Right lobe of liver (tissue), 6 donors: ENCODE measurements at regions not wholly inside any gene's neighbourhood (a gene's known extent, or its start where the extent isn't known, plus 50 kb on each side); places are given as distances from the start of the nearest gene placed in this dataset.

Experiments used
- ATAC-seq, 4 donors: fragments of 200-7000 bp; cut with Tn5 transposase; one replicate each; pipeline ENCODE4 v1.9.1; 2020; ENCODE audit warnings: mild to moderate bottlenecking in 4 of 4, moderate library complexity in 4 of 4
- DNase-seq, 3 donors: peaks; one replicate each; pipeline ENCODE4 v3.0.0-alpha.2; 2020
- H3K27ac ChIP-seq, 3 donors: fragments of 200-600 bp; one replicate each; pipeline ENCODE4 v1.8.0; 2022
- H3K27me3 ChIP-seq, 2 donors: fragments of 200-600 bp; one replicate each; pipeline ENCODE4 v1.8.0; 2022
- H3K36me3 ChIP-seq, 4 donors: fragments of 200-600 bp; sonication (generic) in 1 of 4; one replicate each; pipeline versions ENCODE4 v1.5.1 to v1.8.0; 2017 to 2022; ENCODE audit warnings: control low read depth in 1 of 4
- H3K4me1 ChIP-seq, 4 donors: fragments of 200-600 bp; sonication (generic) in 1 of 4; one replicate each; pipeline versions ENCODE4 v1.5.1 to v1.8.0; 2017 to 2022; ENCODE audit warnings: control low read depth in 1 of 4
- H3K4me3 ChIP-seq, 3 donors: fragments of 200-600 bp; one replicate each; pipeline ENCODE4 v1.8.0; 2022
- H3K9me3 ChIP-seq, 4 donors: fragments of 200-600 bp; sonication (generic) in 1 of 4; one replicate each; pipeline versions ENCODE4 v1.5.1 to v1.8.0; 2017 to 2022; ENCODE audit warnings: control low read depth in 1 of 4
- CTCF ChIP-seq, 4 donors: fragments of 200-600 bp in 3 of 4; fragments of 450-650 bp in 1 of 4; IDR thresholded peaks; one replicate each; pipeline versions ENCODE4 v1.5.1 to v1.8.0; 2016 to 2022; ENCODE audit warnings: antibody characterized with exemption in 4 of 4, mild to moderate bottlenecking in 2 of 4
- POLR2A ChIP-seq: fragments of 450-650 bp; IDR thresholded peaks from one replicate; pipeline ENCODE4 v1.6.1; 2017; ENCODE audit warnings: antibody characterized with exemption, mild to moderate bottlenecking
- WGBS: methylation state at CpG from one replicate; pipeline ENCODE4 v1.1.6; 2018; ENCODE audit warnings: low coverage, low lambda C conversion rate; ENCODE audit not compliant: insufficient coverage; ENCODE audit errors: missing lambda C conversion rate; 5-methylcytosine and 5-hydroxymethylcytosine counted together
- intact Hi-C, 2 donors: fragments of 100-400 bp; cut with DNase I; formaldehyde crosslinking; loops; one replicate each; pipeline versions ENCODE4 v1.11.2 to v1.14.1; 2022
- donor health status: DM: no; HTN: yes; CAD: no.
- donor health status: DM: no; HTN: no; CAD: no.
- donor health status: DM: no; HTN: no; CAD: no.
- donor health status: DM: no; HTN: yes; CAD: no.
- donor health status: DM: no; HTN: yes; CAD: no.

GRCh38 chr2:164054651-164055050 lies 318.8 kb upstream of the FIGN start:
- Histone ChIP-seq H3K4me3 (no peak overlapping the region), H3K27me3 (no peaks in the 10 kb centered on the region), H3K36me3 (no peaks in the 10 kb centered on the region), H3K4me1 (no peaks in the 10 kb centered on the region), H3K27ac (no peak overlapping the region), H3K9me3 (no peaks in the 10 kb centered on the region)
- DNase-seq: no peak
- TF ChIP-seq POLR2A: no peak
- TF ChIP-seq CTCF (IDR thresholded peaks at IDR 0.05): no peak
- intact Hi-C loops: loop anchor here in 1 of 2 donors (10.0 kb wide), 1 partner anchor 700 kb away; no protein-coding TSS in a partner anchor
- WGBS: 61% methylated on average over 5 of the region's 5 CpGs
- ATAC-seq: no peak

- Histone ChIP-seq H3K4me1 (no peaks in the 10 kb centered on the region), H3K4me3 (no peak overlapping the region), H3K36me3 (no peaks in the 10 kb centered on the region), H3K27ac (no peak overlapping the region), H3K27me3 (no peaks in the 10 kb centered on the region), H3K9me3 (no peaks in the 10 kb centered on the region)
- ATAC-seq (no peak), DNase-seq (no peak)
- TF ChIP-seq CTCF (IDR thresholded peaks at IDR 0.05) (no peak), POLR2A (no peak)
- 56% methylated on average over 2 of the region's 2 CpGs for WGBS
- intact Hi-C loops: loop anchor here in 1 of 2 donors (10.0 kb wide), 1 partner anchor 698 kb away; no protein-coding TSS in a partner anchor
These were observed 317.2 kb upstream of the FIGN start for GRCh38 chr2:164053021-164053420.

GRCh38 chr2:164052006-164052405 lies 316.2 kb upstream of the FIGN start:
- DNase-seq: no peak
- no peak for ATAC-seq
- no peaks in the 10 kb centered on the region for H3K9me3 ChIP-seq
- intact Hi-C loops: loop anchor here in 1 of 2 donors (10.0 kb wide), 1 partner anchor 697 kb away; no protein-coding TSS in a partner anchor
- 57% methylated on average over 6 of the region's 6 CpGs for WGBS
- no peak overlapping the region for H3K4me3 ChIP-seq
- H3K36me3 ChIP-seq: no peaks in the 10 kb centered on the region
- H3K4me1 ChIP-seq: no peaks in the 10 kb centered on the region
- H3K27ac ChIP-seq: no peak overlapping the region
- H3K27me3 ChIP-seq: no peaks in the 10 kb centered on the region
- TF ChIP-seq CTCF (IDR thresholded peaks at IDR 0.05) (no peak), POLR2A (no peak)

- DNase-seq (no peak), ATAC-seq (no peak)
- H3K27me3 ChIP-seq: no peaks in the 10 kb centered on the region
- no peak for TF ChIP-seq CTCF (IDR thresholded peaks at IDR 0.05)
- no peak for TF ChIP-seq POLR2A
- intact Hi-C loops: no loop called here
- no peak overlapping the region for H3K27ac ChIP-seq
- no peaks in the 10 kb centered on the region for H3K9me3 ChIP-seq
- H3K4me3 ChIP-seq: no peak overlapping the region
- H3K4me1 ChIP-seq: no peaks in the 10 kb centered on the region
- no peaks in the 10 kb centered on the region for H3K36me3 ChIP-seq
These were observed 312.9 kb upstream of the FIGN start for GRCh38 chr2:164048729-164049128.

- ATAC-seq (no peak), DNase-seq (no peak)
- H3K27ac ChIP-seq: no peak overlapping the region
- H3K4me3 ChIP-seq: no peak overlapping the region
- no peak for TF ChIP-seq CTCF (IDR thresholded peaks at IDR 0.05)
- no peak for TF ChIP-seq POLR2A
- 52% methylated on average over 2 of the region's 2 CpGs for WGBS
- no peaks in the 10 kb centered on the region for H3K4me1 ChIP-seq
- H3K9me3 ChIP-seq: no peaks in the 10 kb centered on the region
- intact Hi-C loops: no loop called here
- no peaks in the 10 kb centered on the region for H3K36me3 ChIP-seq
- H3K27me3 ChIP-seq: no peaks in the 10 kb centered on the region
These were observed 310.2 kb upstream of the FIGN start for GRCh38 chr2:164046040-164046439.
